A549 (cell line): ENCODE measurements at regions not wholly inside any gene's neighbourhood (a gene's known extent, or its start where the extent isn't known, plus 50 kb on each side); places are given as distances from the start of the nearest gene placed in this dataset.
"Not testable (repeated sequence)": the region's sequence is repeated elsewhere in the genome, so short reads cannot be mapped to it uniquely, and the experiment has no call there.

ENCODE experiments used
- BCL3 ChIP-seq: fragments of >200 bp; sonication (Bioruptor Twin); formaldehyde crosslinking; IDR thresholded peaks from 3 replicates; pipeline ENCODE4 v1.6.1; 2016
- EP300 ChIP-seq, 2 experiments: fragments of >200 bp; sonication (Bioruptor Twin); formaldehyde crosslinking; IDR thresholded peaks; 2 replicates in 1 of 2; 3 replicates in 1 of 2; pipeline ENCODE4 v1.6.1; 2016 to 2017
- RAD21 ChIP-seq, 2 experiments: fragments of >200 bp in 1 of 2; sonication (Bioruptor Twin) in 1 of 2; formaldehyde crosslinking in 1 of 2; IDR thresholded peaks in 1 of 2; conservative IDR thresholded peaks in 1 of 2; 2 replicates in 1 of 2; 3 replicates in 1 of 2; pipeline ENCODE4 v1.6.1; 2012 to 2018; ENCODE audit warnings: inconsistent platforms in 1 of 2
- TF ChIP-seq, protein P1 (sequence below): fragments of >200 bp; sonication (Bioruptor Twin); formaldehyde crosslinking; IDR thresholded peaks from 3 replicates; pipeline ENCODE4 v1.5.1; 2016
- TF ChIP-seq, protein P2 (sequence below): fragments of 200-600 bp; sonication (generic); IDR thresholded peaks from 2 replicates; pipeline ENCODE4 v1.6.1; 2016; ENCODE audit warnings: antibody characterized with exemption, mild to moderate bottlenecking, moderate library complexity

DNA sequence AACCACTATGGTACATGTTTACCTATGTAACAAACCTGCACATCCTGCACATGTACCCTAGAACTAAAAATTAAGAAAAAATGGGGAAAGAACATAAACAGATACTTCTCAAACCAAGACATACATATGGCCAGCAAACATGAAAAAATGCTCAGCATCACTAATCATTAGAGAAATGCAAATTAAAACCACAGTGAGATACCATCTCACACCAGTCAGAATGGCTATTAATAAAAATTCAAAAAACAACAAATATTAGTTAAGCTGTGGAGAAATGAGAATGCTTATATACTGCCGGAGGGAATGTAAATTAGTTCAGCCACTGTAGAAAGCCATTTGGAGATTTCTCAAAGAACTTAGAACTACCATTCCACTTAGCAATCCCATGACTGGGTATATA is 126.1 kb downstream of the NFKBIZ start:
- TF ChIP-seq BCL3; EP300 (IDR thresholded peaks at IDR 0.05); RAD21 (conservative IDR thresholded peaks at IDR 0.05 in 1 of 2, IDR thresholded peaks at IDR 0.05 in 1 of 2): not testable (repeated sequence)
- TF ChIP-seq, protein P1, sequence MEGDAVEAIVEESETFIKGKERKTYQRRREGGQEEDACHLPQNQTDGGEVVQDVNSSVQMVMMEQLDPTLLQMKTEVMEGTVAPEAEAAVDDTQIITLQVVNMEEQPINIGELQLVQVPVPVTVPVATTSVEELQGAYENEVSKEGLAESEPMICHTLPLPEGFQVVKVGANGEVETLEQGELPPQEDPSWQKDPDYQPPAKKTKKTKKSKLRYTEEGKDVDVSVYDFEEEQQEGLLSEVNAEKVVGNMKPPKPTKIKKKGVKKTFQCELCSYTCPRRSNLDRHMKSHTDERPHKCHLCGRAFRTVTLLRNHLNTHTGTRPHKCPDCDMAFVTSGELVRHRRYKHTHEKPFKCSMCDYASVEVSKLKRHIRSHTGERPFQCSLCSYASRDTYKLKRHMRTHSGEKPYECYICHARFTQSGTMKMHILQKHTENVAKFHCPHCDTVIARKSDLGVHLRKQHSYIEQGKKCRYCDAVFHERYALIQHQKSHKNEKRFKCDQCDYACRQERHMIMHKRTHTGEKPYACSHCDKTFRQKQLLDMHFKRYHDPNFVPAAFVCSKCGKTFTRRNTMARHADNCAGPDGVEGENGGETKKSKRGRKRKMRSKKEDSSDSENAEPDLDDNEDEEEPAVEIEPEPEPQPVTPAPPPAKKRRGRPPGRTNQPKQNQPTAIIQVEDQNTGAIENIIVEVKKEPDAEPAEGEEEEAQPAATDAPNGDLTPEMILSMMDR = not testable (repeated sequence)
- TF ChIP-seq, protein P2, sequence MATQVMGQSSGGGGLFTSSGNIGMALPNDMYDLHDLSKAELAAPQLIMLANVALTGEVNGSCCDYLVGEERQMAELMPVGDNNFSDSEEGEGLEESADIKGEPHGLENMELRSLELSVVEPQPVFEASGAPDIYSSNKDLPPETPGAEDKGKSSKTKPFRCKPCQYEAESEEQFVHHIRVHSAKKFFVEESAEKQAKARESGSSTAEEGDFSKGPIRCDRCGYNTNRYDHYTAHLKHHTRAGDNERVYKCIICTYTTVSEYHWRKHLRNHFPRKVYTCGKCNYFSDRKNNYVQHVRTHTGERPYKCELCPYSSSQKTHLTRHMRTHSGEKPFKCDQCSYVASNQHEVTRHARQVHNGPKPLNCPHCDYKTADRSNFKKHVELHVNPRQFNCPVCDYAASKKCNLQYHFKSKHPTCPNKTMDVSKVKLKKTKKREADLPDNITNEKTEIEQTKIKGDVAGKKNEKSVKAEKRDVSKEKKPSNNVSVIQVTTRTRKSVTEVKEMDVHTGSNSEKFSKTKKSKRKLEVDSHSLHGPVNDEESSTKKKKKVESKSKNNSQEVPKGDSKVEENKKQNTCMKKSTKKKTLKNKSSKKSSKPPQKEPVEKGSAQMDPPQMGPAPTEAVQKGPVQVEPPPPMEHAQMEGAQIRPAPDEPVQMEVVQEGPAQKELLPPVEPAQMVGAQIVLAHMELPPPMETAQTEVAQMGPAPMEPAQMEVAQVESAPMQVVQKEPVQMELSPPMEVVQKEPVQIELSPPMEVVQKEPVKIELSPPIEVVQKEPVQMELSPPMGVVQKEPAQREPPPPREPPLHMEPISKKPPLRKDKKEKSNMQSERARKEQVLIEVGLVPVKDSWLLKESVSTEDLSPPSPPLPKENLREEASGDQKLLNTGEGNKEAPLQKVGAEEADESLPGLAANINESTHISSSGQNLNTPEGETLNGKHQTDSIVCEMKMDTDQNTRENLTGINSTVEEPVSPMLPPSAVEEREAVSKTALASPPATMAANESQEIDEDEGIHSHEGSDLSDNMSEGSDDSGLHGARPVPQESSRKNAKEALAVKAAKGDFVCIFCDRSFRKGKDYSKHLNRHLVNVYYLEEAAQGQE = not testable (repeated sequence)
